Naive B cell (primary cell): ENCODE measurements at regions not wholly inside any gene's neighbourhood (a gene's known extent, or its start where the extent isn't known, plus 50 kb on each side); places are given as distances from the start of the nearest gene placed in this dataset.

Experiments used
- ATAC-seq, 2 donors: fragments of 150-1000 bp; cut with Tn5 transposase; 2 replicates each; pipeline ENCODE4 v1.10.0; 2021; ENCODE audit warnings: low read depth in 2 of 2, mild to moderate bottlenecking in 2 of 2, moderate library complexity in 2 of 2
- DNase-seq: peaks from one replicate; pipeline ENCODE4 v3.0.0; 2022
- H3K27ac Mint-ChIP-seq, 6 donors: one replicate each; pipeline ENCODE4 v1.8.0; 2020 to 2022; ENCODE audit warnings: mild to moderate bottlenecking in 6 of 6, mixed read lengths in 6 of 6, moderate library complexity in 5 of 6, inconsistent platforms in 2 of 6
- H3K27me3 Mint-ChIP-seq, 3 donors: one replicate each; pipeline ENCODE4 v1.8.0; 2021 to 2022; ENCODE audit warnings: mixed read lengths in 3 of 3, mild to moderate bottlenecking in 1 of 3
- H3K36me3 Mint-ChIP-seq, 2 donors: one replicate each; pipeline ENCODE4 v1.8.0; 2020 to 2022; ENCODE audit warnings: mixed read lengths in 2 of 2, inconsistent platforms in 1 of 2, mild to moderate bottlenecking in 1 of 2
- H3K4me1 Mint-ChIP-seq, 3 donors: one replicate each; pipeline ENCODE4 v1.8.0; 2020 to 2022; ENCODE audit warnings: mixed read lengths in 3 of 3, inconsistent platforms in 1 of 3, mild to moderate bottlenecking in 1 of 3, moderate library complexity in 1 of 3
- H3K4me3 Mint-ChIP-seq, 8 donors: one replicate each; pipeline ENCODE4 v1.8.0; 2020 to 2022; ENCODE audit warnings: mild to moderate bottlenecking in 8 of 8, mixed read lengths in 8 of 8, moderate library complexity in 8 of 8, inconsistent platforms in 2 of 8
- H3K9me3 Mint-ChIP-seq, 7 donors: one replicate each; pipeline ENCODE4 v1.8.0; 2020 to 2022; ENCODE audit warnings: mixed read lengths in 7 of 7, mild to moderate bottlenecking in 5 of 7, inconsistent platforms in 2 of 7, moderate library complexity in 1 of 7

DNA sequence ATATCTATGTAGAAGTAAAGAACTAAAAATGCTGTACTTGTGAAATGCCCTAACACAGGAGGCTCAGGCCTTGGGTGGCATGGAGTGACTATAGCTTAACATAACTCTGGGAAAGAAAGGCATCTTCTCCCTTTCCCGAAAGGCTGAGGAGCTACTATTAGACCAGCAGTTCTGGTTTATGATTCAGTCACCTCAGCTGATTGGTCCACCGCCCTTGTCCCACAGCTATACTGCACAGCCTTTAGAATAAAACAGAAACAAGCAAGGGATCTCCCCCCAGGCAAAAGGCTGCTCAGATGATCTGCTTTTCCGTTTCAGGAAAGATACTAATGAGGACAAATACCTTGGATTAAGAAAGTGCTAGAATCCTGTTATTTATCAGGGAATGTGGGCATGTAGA is 171.3 kb downstream of the SNCA start:
- ATAC-seq (no peak), DNase-seq (no peak)
- Mint-ChIP-seq H3K27ac (no peak overlapping the region), H3K4me1 (no peaks in the 10 kb centered on the region), H3K4me3 (no peak overlapping the region), H3K9me3 (peaks cover 0 to 3% (median 0%) of the 10 kb centered on the region in 7 donors), H3K27me3 (peaks cover under 1 to 7% (median 6%) of the 10 kb centered on the region in 3 donors), H3K36me3 (peaks cover 0 to 2% of the 10 kb centered on the region in 2 donors)

DNA sequence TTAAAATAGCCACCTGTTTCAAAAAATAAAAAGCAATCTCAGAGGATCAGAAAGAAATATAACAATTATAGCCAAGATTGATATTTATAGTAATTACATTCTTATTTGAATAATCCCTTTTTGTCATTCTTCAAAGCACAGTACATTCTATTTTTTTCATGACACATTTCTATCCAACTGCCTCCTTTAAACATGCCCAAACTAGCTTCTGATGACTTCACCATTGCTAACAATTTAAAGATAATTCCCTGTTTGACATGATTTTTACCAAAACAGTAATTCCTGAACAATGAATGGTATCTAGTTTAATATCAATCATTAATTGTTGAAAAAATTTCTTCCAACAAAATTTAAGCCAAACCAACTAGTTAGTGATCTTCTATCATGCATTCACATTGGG is 172.4 kb downstream of the SNCA start:
- H3K27ac Mint-ChIP-seq: no peak overlapping the region
- no peak for ATAC-seq
- H3K36me3 Mint-ChIP-seq: no peaks in the 10 kb centered on the region

GRCh38 chr4:89661173-89661899 is 175.6 kb downstream of the SNCA start:
- Mint-ChIP-seq H3K27me3 (no peaks in the 10 kb centered on the region), H3K9me3 (no peaks in the 10 kb centered on the region), H3K27ac (peak overlapping the region in 2 of 6 donors; percentile 10 to 80), H3K36me3 (no peaks in the 10 kb centered on the region), H3K4me3 (no peak overlapping the region), H3K4me1 (peaks cover 3 to 10% (median 6%) of the 10 kb centered on the region in 3 donors)
- ATAC-seq (no peak), DNase-seq (no peak)

More for the DNA sequence above, 172.4 kb downstream of the SNCA start:
- H3K27me3 Mint-ChIP-seq: no peaks in the 10 kb centered on the region
- H3K4me1 Mint-ChIP-seq: no peaks in the 10 kb centered on the region
- DNase-seq: no peak
- H3K4me3 Mint-ChIP-seq: no peak overlapping the region
- H3K9me3 Mint-ChIP-seq: no peaks in the 10 kb centered on the region

DNA sequence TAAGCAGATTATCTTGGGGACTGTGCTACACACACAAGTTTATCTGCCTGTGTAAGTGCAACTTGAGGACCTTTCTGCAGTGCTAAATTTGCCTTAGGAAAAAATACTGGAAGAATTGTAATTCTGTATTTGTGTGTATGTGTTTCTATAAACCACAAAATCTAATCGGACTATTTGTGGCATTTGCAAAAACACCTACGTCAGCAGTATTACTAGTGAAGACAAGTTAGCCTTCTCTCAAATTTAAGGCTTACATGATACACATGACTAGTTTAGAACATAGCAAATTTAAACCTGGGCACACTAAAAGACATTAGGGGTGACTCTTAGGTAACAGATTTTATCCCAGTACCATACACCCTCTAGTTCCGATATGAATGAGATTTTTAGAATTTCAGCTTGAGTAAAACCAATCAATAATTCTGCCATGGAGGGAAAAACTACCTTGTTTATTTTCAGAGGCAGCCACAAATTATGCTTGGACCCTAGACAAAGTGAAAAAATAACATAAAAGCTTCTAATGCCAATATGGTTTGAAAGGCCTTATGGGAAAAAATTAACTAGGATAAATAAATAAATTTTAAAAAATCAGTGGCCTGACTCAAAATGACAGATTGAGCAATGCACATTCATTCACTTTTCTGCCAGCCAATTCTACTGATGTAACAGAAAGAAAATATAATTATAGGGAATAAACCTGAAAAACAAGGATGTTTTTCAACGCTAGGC is 176.4 kb downstream of the SNCA start:
- no peaks in the 10 kb centered on the region for H3K36me3 Mint-ChIP-seq
- H3K4me1 Mint-ChIP-seq: peaks cover 3 to 10% (median 6%) of the 10 kb centered on the region in 3 donors
- H3K4me3 Mint-ChIP-seq: no peak overlapping the region
- no peaks in the 10 kb centered on the region for H3K27me3 Mint-ChIP-seq
- H3K27ac Mint-ChIP-seq: peak overlapping the region in 2 of 6 donors; percentile 10 to 80
- no peak for ATAC-seq
- H3K9me3 Mint-ChIP-seq: no peaks in the 10 kb centered on the region
- DNase-seq: no peak

DNA sequence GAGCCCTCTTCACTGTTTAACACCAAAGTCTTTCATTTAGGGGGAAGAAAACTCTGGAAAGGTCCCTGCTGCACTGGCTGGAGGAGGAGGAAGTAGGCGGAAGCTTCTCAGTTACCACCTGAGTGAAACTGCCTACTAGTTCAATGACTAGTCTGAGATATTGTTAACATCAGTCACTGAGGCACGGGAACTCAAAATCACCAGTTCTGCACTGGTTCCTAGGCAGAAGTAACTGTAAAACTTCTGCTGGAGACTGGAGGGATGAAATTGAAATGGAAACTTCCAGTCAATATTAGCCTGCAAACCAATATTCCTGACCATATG is 178.3 kb downstream of the SNCA start:
- no peaks in the 10 kb centered on the region for H3K27me3 Mint-ChIP-seq
- DNase-seq (no peak), ATAC-seq (peak; percentile 32 to 67)
- H3K27ac Mint-ChIP-seq: peak overlapping the region in 2 of 6 donors; percentile 42 to 70
- peak overlapping the region in 2 of 8 donors; percentile 49 to 71 for H3K4me3 Mint-ChIP-seq
- no peaks in the 10 kb centered on the region for H3K9me3 Mint-ChIP-seq
- H3K4me1 Mint-ChIP-seq: peaks cover 3 to 10% (median 6%) of the 10 kb centered on the region in 3 donors
- H3K36me3 Mint-ChIP-seq: no peaks in the 10 kb centered on the region

GRCh38 chr4:89657931-89658700 is 178.8 kb downstream of the SNCA start:
- H3K27ac Mint-ChIP-seq: peak overlapping the region in 3 of 6 donors; percentile 33 to 70 (median 42)

DNA sequence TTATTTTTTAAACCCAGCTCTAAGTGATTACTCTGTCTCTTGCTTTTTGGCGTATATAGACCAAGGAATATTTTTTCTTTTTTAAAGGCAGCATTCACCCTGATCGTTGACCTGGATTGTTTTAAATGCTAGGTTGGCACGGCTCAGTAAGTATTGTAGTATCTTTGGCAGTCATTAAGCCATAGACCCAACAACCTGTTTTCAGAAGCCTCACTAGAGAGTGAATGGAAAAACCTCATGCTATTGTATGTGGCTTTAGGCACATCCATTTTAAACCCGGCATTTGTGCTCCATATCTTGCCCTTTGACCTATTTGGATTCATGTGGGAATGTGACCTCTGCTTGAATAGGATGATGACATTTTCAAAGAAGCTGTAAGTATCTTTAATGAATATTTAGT is 183.9 kb downstream of the SNCA start:
- no peak overlapping the region for H3K27ac Mint-ChIP-seq
- peaks cover 0 to 3% (median 0%) of the 10 kb centered on the region in 3 donors for H3K4me1 Mint-ChIP-seq
- no peak overlapping the region for H3K4me3 Mint-ChIP-seq
- no peak for ATAC-seq
- no peaks in the 10 kb centered on the region for H3K27me3 Mint-ChIP-seq
- H3K36me3 Mint-ChIP-seq: no peaks in the 10 kb centered on the region
- no peak for DNase-seq
- no peaks in the 10 kb centered on the region for H3K9me3 Mint-ChIP-seq

More at GRCh38 chr4:89657931-89658700, 178.8 kb downstream of the SNCA start:
- Mint-ChIP-seq H3K27me3 (no peaks in the 10 kb centered on the region), H3K4me1 (peaks cover 3 to 10% (median 6%) of the 10 kb centered on the region in 3 donors), H3K4me3 (peak overlapping the region in 2 of 8 donors; percentile 49 to 71), H3K9me3 (no peaks in the 10 kb centered on the region), H3K36me3 (no peaks in the 10 kb centered on the region)
- peak in 1 of 2 donors; percentile 58 for ATAC-seq
- no peak for DNase-seq

DNA sequence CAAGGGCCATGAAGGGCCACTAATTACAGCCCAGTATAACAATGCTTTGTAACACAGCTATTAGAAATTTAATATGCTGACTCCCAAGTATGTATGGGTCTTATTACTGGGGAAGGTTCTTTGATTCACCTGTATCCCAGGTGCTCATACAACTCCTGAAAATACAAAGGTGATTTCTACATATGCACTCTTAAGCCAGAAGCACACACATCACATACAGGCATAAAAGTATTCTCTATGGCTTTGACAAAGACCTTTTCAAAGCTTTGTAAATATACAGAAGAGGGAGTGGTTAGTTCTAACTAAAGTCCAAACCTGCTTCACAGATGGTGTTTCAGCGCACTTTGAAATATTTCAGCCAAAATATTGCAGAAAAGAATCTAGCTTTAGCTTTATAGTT is 191.5 kb downstream of the SNCA start:
- no peak for ATAC-seq
- H3K9me3 Mint-ChIP-seq: peaks cover 0 to 3% (median 0%) of the 10 kb centered on the region in 7 donors
- peaks cover 0 to 6% (median 0%) of the 10 kb centered on the region in 3 donors for H3K27me3 Mint-ChIP-seq
- no peaks in the 10 kb centered on the region for H3K4me1 Mint-ChIP-seq
- H3K36me3 Mint-ChIP-seq: no peaks in the 10 kb centered on the region
- H3K27ac Mint-ChIP-seq: no peak overlapping the region
- H3K4me3 Mint-ChIP-seq: no peak overlapping the region
- DNase-seq: no peak

GRCh38 chr4:89641367-89641687 is 195.6 kb downstream of the SNCA start:
- peaks cover 0 to 6% (median 0%) of the 10 kb centered on the region in 3 donors for H3K27me3 Mint-ChIP-seq
- H3K27ac Mint-ChIP-seq: no peak overlapping the region
- ATAC-seq (no peak), DNase-seq (no peak)
- no peaks in the 10 kb centered on the region for H3K36me3 Mint-ChIP-seq
- no peaks in the 10 kb centered on the region for H3K4me1 Mint-ChIP-seq
- no peak overlapping the region for H3K4me3 Mint-ChIP-seq
- no peaks in the 10 kb centered on the region for H3K9me3 Mint-ChIP-seq

GRCh38 chr4:89640620-89641366 is 196.2 kb downstream of the SNCA start:
- H3K9me3 Mint-ChIP-seq: no peaks in the 10 kb centered on the region

GRCh38 chr4:89639395-89639794 is 197.6 kb downstream of the SNCA start:
- H3K36me3 Mint-ChIP-seq: no peaks in the 10 kb centered on the region
- peaks cover 0 to 6% (median 0%) of the 10 kb centered on the region in 3 donors for H3K27me3 Mint-ChIP-seq
- no peak overlapping the region for H3K4me3 Mint-ChIP-seq
- DNase-seq (no peak), ATAC-seq (no peak)
- H3K9me3 Mint-ChIP-seq: no peaks in the 10 kb centered on the region
- no peak overlapping the region for H3K27ac Mint-ChIP-seq
- no peaks in the 10 kb centered on the region for H3K4me1 Mint-ChIP-seq

More at GRCh38 chr4:89640620-89641366, 196.2 kb downstream of the SNCA start:
- Mint-ChIP-seq H3K27ac (no peak overlapping the region), H3K27me3 (peaks cover 0 to 6% (median 0%) of the 10 kb centered on the region in 3 donors), H3K36me3 (no peaks in the 10 kb centered on the region), H3K4me1 (no peaks in the 10 kb centered on the region), H3K4me3 (no peak overlapping the region)
- DNase-seq: no peak
- no peak for ATAC-seq

- ATAC-seq (no peak), DNase-seq (no peak)
- H3K4me1 Mint-ChIP-seq: no peaks in the 10 kb centered on the region
- H3K4me3 Mint-ChIP-seq: no peak overlapping the region
- peaks cover 0 to 8% (median 6%) of the 10 kb centered on the region in 3 donors for H3K27me3 Mint-ChIP-seq
- no peak overlapping the region for H3K27ac Mint-ChIP-seq
- no peaks in the 10 kb centered on the region for H3K36me3 Mint-ChIP-seq
- H3K9me3 Mint-ChIP-seq: no peaks in the 10 kb centered on the region
Observed at GRCh38 chr4:89625599-89626293, 211.2 kb downstream of the SNCA start.
